Activated T-helper 1 cell treated with anti-CD3 and anti-CD28 coated beads, Interleukin-12 subunit alpha, Interleukin-12 subunit beta, Interleukin-2, Interleukin-4 antibody, amounts not matched to agents 30 ng/mL and 10 ng/mL and 1 ng/mL, durations not matched to agents 14 hours and 24 hours and 36 hours (primary cell): ENCODE measurements at regions not wholly inside any gene's neighbourhood (a gene's known extent, or its start where the extent isn't known, plus 50 kb on each side); places are given as distances from the start of the nearest gene placed in this dataset.

Source experiments
- DNase-seq: peaks from one replicate; pipeline ENCODE4 v3.0.0; 2021; ENCODE audit warnings: low spot score
- H3K27ac Mint-ChIP-seq: one replicate; pipeline ENCODE4 v1.8.0; 2021; ENCODE audit warnings: mild to moderate bottlenecking, mixed read lengths
- H3K27me3 Mint-ChIP-seq: one replicate; pipeline ENCODE4 v1.8.0; 2022; ENCODE audit warnings: mild to moderate bottlenecking, moderate library complexity, mixed read lengths; ENCODE audit not compliant: insufficient read depth
- H3K36me3 Mint-ChIP-seq: one replicate; pipeline ENCODE4 v1.8.0; 2021; ENCODE audit warnings: low read depth, mixed read lengths
- H3K4me1 Mint-ChIP-seq: one replicate; pipeline ENCODE4 v1.8.0; 2021; ENCODE audit warnings: low read depth, mixed read lengths
- H3K4me3 Mint-ChIP-seq: one replicate; pipeline ENCODE4 v1.8.0; 2021; ENCODE audit warnings: mild to moderate bottlenecking, moderate library complexity, mixed read lengths
- H3K9me3 Mint-ChIP-seq: one replicate; pipeline ENCODE4 v1.8.0; 2021; ENCODE audit warnings: mixed read lengths
- intact Hi-C: fragments of 100-400 bp; cut with micrococcal nuclease; formaldehyde crosslinking; loops from one replicate; pipeline ENCODE4 v1.15.1; 2024

DNA sequence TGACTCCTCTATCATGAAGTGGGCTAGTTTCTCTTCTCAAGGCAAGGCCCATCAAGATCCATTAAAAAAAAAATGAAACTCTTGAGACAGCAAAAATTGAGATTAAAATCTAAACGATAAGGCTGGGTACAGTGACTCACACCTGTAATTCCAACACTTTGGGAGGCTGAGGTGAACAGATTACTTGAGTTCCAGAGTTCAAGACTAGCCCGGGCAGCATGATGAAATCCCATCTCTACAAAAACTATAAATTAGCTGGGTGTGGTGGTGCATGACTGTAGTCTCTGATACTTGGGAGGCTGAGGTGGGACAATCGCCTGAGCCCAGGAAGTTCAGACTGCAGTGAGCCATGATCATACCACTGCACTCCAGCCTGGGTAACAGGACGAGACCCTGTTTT is 226.5 kb upstream of the SOX5 start:
- Mint-ChIP-seq H3K4me1 (no peaks in the 10 kb centered on the region), H3K36me3 (no peaks in the 10 kb centered on the region), H3K27ac (no peak overlapping the region), H3K27me3 (no peaks in the 10 kb centered on the region), H3K4me3 (no peak overlapping the region), H3K9me3 (no peaks in the 10 kb centered on the region)
- intact Hi-C loops = no loop called here
- no peak for DNase-seq

DNA sequence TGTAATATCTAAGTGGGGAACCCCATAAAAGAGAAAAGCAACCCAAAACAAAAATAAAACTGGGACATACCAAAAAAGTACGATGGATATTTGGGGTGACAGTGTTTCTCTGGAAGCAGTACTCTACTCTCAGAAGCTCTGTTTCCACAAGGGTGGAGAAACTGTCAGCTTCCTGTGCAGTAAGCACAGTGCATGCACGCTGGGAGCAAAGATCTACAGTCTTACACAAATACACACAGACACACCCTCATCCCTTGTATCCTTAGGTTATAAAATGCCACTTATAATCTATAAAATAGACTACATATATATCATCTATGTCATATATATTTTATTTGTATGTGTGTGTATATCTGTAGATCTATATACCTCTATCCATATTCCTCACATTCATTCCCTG is 225.8 kb upstream of the SOX5 start:
- Mint-ChIP-seq H3K4me1 (no peaks in the 10 kb centered on the region), H3K27ac (no peak overlapping the region), H3K4me3 (no peak overlapping the region), H3K27me3 (no peaks in the 10 kb centered on the region), H3K36me3 (no peaks in the 10 kb centered on the region), H3K9me3 (no peaks in the 10 kb centered on the region)
- DNase-seq = no peak
- intact Hi-C loops = no loop called here

DNA sequence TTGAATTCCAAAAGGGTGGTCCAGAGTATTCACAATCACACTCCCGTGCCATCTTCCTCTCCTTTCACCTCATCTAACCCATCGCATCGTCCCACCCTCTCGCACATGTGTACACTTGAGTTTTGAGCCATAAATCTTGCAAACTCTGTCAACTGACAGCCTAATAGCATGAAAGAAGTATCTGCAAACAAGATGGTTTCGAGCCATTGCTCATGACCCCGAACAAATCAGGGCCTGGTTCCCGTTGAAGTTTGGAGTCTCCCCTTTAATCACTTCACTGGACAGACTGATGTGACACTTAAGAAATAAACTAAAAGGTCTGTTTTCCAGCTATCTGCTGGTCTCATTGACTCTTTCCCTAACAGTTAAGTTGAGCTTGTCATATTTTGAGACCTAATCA is 223.6 kb upstream of the SOX5 start:
- Mint-ChIP-seq H3K36me3 (no peaks in the 10 kb centered on the region), H3K4me1 (no peaks in the 10 kb centered on the region), H3K27ac (no peak overlapping the region), H3K27me3 (peaks cover 1% of the 10 kb centered on the region), H3K9me3 (no peaks in the 10 kb centered on the region), H3K4me3 (no peak overlapping the region)
- intact Hi-C loops = no loop called here
- DNase-seq = no peak

DNA sequence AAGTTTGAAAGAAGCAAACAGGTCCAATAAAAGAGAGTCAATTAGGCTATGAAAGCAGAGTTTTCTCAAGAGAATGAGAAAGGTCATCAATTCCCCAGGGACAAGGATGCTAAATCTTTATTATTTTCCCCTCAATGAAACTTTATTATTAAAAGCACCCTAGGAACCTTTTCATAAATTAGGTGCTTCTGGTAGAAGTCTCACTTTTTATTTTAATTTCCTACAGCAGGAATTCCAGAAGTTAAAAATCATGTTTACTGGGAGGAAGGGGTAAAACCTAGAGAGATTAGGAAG is 223.2 kb upstream of the SOX5 start:
- Mint-ChIP-seq H3K4me1 (no peaks in the 10 kb centered on the region), H3K36me3 (no peaks in the 10 kb centered on the region), H3K27me3 (peaks cover 1% of the 10 kb centered on the region), H3K4me3 (no peak overlapping the region), H3K27ac (no peak overlapping the region), H3K9me3 (no peaks in the 10 kb centered on the region)
- no peak for DNase-seq
- intact Hi-C loops = no loop called here

DNA sequence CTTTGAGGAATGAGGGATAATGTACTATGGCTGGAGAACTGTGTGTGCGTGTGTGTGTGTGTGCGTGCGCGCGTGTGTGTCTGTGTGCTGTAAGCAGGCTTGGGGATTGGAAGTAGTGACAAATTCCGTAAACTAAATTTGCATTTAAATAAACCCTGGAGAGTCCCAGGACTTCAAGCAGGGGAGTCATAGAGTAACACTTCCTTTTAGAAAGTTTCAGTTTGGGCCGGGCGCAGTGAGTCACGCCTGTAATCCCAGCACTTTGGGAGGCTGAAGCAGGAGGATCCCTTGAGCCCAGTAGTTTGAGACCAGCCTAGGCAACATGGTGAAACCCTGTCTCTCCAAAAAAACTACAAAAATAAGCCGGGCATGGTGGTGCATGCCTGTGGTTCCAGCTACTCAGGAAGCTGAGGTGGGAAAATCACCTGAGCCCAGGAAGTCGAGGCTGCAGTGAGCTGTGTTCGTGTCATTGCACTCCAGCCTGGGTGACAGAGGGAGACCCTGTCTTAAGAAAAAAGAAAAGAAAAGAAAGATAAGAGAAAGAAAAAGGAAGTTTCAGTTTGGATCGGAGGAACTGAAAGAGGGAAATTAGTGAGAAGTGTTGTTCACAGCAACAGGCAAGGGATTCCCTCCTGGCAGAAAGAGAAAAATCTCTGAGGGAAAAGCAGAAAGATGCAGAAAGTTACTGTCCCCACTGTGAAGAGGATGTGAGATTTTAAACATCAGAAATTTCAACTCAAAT is 222.7 kb upstream of the SOX5 start:
- Mint-ChIP-seq H3K27ac (no peak overlapping the region), H3K9me3 (no peaks in the 10 kb centered on the region), H3K4me1 (no peaks in the 10 kb centered on the region), H3K36me3 (no peaks in the 10 kb centered on the region), H3K4me3 (no peak overlapping the region), H3K27me3 (peaks cover 1% of the 10 kb centered on the region)
- intact Hi-C loops = no loop called here
- DNase-seq = no peak

DNA sequence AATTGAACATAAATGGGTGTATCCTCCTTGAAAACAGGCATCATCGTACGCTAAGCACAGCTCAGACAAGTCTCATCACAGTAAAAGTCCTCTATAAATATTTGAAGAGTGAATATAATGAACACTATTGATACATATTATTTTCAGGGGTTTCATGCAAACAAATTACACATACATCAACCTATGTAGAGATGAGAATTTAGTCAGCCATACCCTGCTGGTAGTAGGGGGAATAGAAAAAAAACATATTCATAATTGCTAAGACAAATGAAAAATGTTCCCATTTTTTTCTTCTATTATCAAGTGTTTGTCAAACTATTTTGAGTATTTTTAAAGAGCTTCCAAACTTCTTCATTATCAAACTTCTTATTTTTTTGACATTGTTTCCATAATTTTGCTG is 205.6 kb upstream of the SOX5 start:
- no peak overlapping the region for H3K4me3 Mint-ChIP-seq
- no peak overlapping the region for H3K27ac Mint-ChIP-seq
- H3K9me3 Mint-ChIP-seq = no peaks in the 10 kb centered on the region
- H3K4me1 Mint-ChIP-seq = no peaks in the 10 kb centered on the region
- H3K27me3 Mint-ChIP-seq = no peaks in the 10 kb centered on the region
- intact Hi-C loops = no loop called here
- DNase-seq = no peak
- H3K36me3 Mint-ChIP-seq = no peaks in the 10 kb centered on the region

DNA sequence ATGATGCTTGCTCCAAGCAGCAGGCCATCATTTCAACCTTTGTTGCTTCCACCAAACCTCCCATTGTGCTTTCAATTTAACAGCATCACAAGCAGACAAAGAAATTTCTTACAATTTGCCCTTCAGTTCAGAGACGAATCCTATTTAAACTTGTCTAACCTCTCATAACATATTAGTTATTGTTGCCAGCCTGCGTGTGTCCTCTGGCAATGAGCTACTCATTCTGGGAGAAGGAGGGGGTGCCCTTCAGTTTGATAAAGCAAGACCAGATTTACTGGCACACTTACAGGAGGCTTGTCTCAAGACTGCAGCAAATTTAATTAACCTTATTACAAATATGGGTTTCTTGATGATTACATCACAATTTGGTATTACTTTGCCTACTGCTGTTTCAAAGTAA is 203.6 kb upstream of the SOX5 start:
- Mint-ChIP-seq H3K4me3 (no peak overlapping the region), H3K9me3 (no peaks in the 10 kb centered on the region), H3K4me1 (no peaks in the 10 kb centered on the region), H3K36me3 (no peaks in the 10 kb centered on the region), H3K27me3 (no peaks in the 10 kb centered on the region), H3K27ac (no peak overlapping the region)
- DNase-seq = no peak
- intact Hi-C loops = no loop called here

DNA sequence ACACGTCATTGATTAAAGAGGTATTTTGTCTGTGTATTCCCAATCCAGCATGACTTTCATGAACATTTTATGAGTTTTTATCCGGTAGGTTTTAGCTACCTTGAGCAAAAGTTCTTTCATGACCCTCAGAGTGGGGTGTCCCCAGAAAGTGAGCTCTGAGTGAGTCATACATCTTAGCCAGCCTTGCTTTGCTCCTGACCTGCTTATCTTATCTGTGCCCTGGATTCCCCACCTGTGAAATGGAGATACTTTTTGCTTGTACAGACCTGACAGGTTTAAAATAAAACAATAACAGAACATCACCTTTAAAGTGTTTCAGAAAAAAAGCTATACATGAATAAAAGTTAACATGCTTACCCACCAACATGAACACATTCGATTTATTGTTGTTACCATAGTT is 202.8 kb upstream of the SOX5 start:
- H3K27ac Mint-ChIP-seq = no peak overlapping the region
- no peaks in the 10 kb centered on the region for H3K27me3 Mint-ChIP-seq
- H3K4me3 Mint-ChIP-seq = no peak overlapping the region
- intact Hi-C loops = no loop called here
- DNase-seq = no peak
- no peaks in the 10 kb centered on the region for H3K9me3 Mint-ChIP-seq
- no peaks in the 10 kb centered on the region for H3K36me3 Mint-ChIP-seq
- H3K4me1 Mint-ChIP-seq = no peaks in the 10 kb centered on the region

DNA sequence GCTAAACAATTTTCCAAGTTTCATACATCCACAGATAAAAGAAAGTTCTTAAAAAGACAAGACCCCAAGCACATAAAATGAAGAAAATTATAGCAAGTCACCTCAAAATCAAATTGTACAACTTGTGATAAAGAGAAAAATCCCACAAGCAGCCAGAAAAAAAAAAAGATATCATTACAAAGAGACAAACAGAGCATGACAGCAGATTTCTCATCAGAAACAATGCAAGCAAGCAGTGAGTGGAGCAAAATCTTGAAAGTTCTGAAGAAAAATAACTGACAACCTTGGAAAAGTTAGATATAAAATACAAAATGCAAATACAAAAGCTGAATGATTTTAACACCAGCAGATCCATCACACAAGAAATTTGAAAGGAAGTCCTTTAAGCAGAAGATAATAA is 194.5 kb upstream of the SOX5 start:
- no peaks in the 10 kb centered on the region for H3K36me3 Mint-ChIP-seq
- no peak for DNase-seq
- H3K27ac Mint-ChIP-seq = no peak overlapping the region
- no peak overlapping the region for H3K4me3 Mint-ChIP-seq
- no peaks in the 10 kb centered on the region for H3K4me1 Mint-ChIP-seq
- H3K9me3 Mint-ChIP-seq = no peaks in the 10 kb centered on the region
- H3K27me3 Mint-ChIP-seq = peaks cover 3% of the 10 kb centered on the region
- intact Hi-C loops = no loop called here

DNA sequence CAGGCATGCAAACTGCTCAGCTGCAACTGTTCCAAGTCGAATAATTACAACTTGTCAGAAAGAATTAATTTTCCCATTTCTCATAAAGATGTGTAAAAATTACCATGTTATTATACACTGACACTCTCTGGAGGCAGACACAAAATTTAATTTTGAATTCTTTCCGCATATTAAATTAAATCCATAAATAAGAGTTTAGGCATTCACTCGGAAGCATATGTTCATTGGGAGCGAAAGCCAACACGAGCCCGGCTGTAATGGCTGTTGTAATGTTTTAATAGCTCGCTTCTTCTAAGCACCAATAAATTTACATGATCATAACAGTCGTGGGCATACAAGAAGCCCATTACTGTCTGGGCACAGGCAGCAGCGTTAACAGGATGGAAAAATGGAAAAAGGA is 189.6 kb upstream of the SOX5 start:
- no peaks in the 10 kb centered on the region for H3K4me1 Mint-ChIP-seq
- intact Hi-C loops = no loop called here
- H3K9me3 Mint-ChIP-seq = no peaks in the 10 kb centered on the region
- DNase-seq = no peak
- no peaks in the 10 kb centered on the region for H3K36me3 Mint-ChIP-seq
- no peak overlapping the region for H3K4me3 Mint-ChIP-seq
- no peak overlapping the region for H3K27ac Mint-ChIP-seq
- H3K27me3 Mint-ChIP-seq = peaks cover 3% of the 10 kb centered on the region

DNA sequence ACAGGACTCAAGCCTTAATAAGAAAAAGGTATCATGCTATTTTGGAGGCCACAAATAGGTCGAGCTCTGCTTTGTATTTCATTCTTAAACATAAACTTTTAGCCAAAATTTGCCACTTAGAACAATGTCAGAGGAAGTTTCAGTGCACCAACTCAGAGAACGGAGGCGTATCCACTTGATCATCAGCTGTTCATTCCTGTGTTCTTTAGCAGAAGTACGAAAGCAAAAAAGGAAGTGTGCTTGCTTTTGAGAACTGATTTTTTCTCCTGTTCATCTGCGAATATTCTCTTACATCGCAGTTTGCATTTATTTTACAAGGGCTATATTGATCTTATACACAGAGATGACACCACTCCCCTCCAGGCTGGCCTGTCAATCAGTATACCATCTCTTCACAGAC is 188.6 kb upstream of the SOX5 start:
- H3K4me1 Mint-ChIP-seq = no peaks in the 10 kb centered on the region
- no peaks in the 10 kb centered on the region for H3K9me3 Mint-ChIP-seq
- DNase-seq = no peak
- intact Hi-C loops = no loop called here
- no peaks in the 10 kb centered on the region for H3K27me3 Mint-ChIP-seq
- H3K4me3 Mint-ChIP-seq = no peak overlapping the region
- H3K27ac Mint-ChIP-seq = no peak overlapping the region
- H3K36me3 Mint-ChIP-seq = no peaks in the 10 kb centered on the region

DNA sequence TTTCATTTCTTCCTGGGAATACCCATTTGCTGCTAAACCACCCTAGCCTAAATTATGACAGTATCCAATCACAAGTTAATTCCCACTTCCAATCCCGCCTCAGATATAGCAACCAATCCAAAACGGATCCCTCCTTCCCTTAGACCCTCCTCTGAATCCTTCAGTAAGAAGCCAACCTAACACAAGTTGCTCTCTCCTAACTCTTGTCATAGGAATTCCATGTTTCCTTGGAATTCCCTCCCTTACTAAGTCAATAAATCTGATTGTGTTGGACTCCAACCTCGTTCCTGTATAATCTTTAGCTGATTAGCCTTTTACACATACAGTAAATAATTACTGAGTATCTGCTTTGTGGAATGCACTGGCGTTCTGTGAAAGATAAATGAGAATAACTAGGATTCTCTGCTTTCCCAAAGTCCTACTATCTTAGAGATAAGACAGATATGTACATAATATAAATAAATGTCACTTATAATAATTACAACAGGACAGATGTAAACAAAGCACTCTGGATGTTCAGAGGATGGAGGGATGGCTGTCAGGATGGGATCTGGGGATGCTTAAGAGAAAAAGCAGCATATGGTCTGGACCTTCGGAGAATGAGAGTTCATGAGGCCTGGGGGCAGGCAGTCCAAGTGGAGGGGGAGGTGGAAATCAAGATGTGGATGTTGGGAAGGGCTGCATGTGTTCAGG is 185.8 kb upstream of the SOX5 start:
- Mint-ChIP-seq H3K36me3 (no peaks in the 10 kb centered on the region), H3K4me1 (no peaks in the 10 kb centered on the region), H3K27ac (no peak overlapping the region), H3K4me3 (no peak overlapping the region), H3K27me3 (peaks cover 2% of the 10 kb centered on the region), H3K9me3 (no peaks in the 10 kb centered on the region)
- DNase-seq = no peak
- intact Hi-C loops = no loop called here

DNA sequence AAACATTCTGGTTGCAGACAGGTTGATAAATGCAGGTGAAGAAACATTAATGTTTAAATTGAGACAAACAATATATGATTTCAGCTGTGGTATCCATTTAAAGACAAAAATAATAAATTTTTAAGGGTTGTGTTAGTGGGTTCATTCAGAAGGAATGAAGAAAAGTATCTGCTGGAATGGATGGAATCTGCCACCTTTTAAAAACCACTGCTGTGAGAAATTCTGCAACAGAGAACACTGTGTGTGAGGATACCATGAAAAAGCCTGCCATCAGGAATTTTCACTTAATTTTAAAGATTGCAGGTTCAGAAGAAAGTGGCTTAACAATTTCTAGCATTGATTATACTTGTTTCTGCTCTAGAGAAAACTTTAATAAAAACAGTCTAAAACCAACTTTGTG is 184.6 kb upstream of the SOX5 start:
- DNase-seq = no peak
- H3K27ac Mint-ChIP-seq = no peak overlapping the region
- peaks cover 2% of the 10 kb centered on the region for H3K27me3 Mint-ChIP-seq
- no peaks in the 10 kb centered on the region for H3K9me3 Mint-ChIP-seq
- H3K36me3 Mint-ChIP-seq = no peaks in the 10 kb centered on the region
- intact Hi-C loops = no loop called here
- no peaks in the 10 kb centered on the region for H3K4me1 Mint-ChIP-seq
- H3K4me3 Mint-ChIP-seq = no peak overlapping the region

DNA sequence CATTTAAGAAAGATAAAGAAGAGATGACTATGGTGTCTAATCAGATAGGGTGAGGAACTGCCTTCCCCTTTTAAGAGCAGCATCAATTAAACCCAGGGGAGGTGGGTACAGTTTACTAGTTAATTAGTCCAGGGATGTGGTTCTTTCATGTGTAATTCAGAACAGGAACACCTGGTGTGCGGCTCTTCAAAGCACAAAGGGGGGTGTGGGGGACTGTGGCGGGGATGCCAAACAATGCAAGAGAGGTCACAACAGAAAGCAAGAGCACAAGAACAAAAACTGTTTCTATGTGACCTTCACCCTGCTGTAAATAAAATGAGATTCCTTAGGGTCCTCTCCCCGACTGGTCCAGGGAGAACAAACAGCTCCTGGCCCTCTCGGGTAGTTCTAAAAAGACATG is 183.9 kb upstream of the SOX5 start:
- Mint-ChIP-seq H3K27me3 (peaks cover 2% of the 10 kb centered on the region), H3K4me1 (no peaks in the 10 kb centered on the region), H3K36me3 (no peaks in the 10 kb centered on the region), H3K4me3 (no peak overlapping the region), H3K9me3 (no peaks in the 10 kb centered on the region), H3K27ac (no peak overlapping the region)
- no peak for DNase-seq
- intact Hi-C loops = no loop called here
